HG02798 (cell line): ENCODE measurements at regions not wholly inside any gene's neighbourhood (a gene's known extent, or its start where the extent isn't known, plus 50 kb on each side); places are given as distances from the start of the nearest gene placed in this dataset.

Experiments
- ATAC-seq: cut with Tn5 transposase; IDR thresholded peaks from one replicate; pipeline ENCODE4 v1.9.1; 2021; ENCODE audit warnings: mild to moderate bottlenecking; ENCODE audit not compliant: unreplicated experiment, poor library complexity

DNA sequence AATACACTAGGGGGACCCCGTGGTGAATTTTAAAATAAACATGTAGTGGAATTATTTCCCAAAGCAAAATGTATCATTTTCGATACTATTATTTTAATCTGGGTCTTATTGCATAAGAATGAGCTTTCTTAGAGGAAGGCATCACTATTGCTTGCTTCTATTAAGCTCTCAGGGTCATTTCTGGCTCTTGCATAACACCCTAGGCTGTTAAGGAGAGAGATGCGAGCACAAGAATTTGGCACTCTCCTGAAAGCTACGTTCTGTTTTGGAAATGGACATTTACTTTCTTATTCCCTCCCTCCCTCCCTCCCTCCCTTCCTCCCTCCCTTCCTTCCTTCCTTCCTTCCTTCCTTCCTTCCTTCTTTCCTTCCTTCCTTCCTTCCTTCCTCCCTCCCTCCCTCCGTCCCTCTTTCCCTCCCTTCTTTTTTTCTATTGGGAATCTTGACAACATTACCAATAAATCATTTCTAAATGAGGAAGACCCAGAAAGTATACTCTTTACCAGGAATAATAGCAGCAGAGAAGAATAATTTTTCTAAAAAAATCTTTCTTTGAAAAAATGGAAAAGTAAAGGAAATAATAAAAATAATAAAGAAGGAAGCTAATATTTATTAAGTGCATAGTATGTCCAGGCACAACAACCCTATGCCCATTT lies 83.6 kb upstream of the BDNF start:
- ATAC-seq = no peak

DNA sequence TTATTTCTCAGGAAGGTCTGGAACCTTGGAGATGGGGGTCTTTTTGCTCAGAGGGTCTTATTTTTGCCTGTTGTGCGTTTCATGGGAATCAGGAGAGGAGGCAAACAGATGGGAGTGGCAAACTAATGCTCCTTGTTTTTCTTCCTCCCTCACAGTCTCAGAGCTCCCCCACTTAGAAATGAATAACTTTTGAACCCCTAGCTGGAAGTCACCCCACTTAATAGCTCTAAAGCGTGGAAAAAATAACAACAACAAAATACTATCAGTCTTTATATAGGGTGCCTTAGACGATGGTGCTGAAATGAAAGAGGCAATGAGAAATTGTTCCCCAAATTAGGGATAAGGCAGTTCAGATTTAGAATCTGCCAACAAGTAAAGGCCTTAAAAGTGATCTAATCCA lies 76.8 kb upstream of the BDNF start:
- ATAC-seq = no peak

DNA sequence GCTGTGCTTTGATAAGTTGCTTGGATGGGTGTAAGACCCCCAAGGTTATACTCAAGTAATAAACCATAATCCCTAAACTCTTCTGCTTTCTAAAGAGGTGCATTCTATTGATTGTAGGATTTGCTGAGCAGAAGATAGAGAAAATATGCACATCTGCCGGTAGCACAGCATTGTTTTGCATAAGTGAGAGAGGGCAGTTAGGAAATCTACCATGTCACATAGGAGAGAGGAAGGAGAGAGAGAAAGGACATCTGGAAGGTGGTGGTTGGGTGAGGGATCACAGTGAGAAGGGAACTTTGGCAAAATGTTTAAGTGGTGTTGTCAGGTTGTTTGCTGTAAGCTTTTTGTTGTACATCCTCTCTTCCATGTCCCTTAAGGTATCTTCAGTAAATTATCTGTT lies 73.6 kb upstream of the BDNF start:
- no peak for ATAC-seq

DNA sequence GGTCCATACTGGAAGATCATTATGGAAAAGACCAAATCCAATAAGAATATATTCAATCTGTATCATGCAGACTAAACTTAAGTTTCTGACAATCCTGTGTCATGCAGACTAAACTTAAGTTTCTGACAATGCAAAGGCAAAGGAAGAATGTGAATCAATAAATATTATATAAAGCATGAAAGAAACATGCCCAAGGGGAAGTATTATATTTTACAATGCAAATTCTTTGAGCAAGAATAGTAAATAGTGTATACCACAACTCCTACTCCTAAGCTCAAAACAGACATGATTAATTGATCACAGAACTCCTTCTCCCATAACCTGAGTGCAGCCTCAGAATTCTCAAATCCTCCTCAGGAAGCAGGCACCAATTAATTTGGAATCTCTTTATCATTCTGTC lies 71.3 kb upstream of the BDNF start:
- no peak for ATAC-seq

DNA sequence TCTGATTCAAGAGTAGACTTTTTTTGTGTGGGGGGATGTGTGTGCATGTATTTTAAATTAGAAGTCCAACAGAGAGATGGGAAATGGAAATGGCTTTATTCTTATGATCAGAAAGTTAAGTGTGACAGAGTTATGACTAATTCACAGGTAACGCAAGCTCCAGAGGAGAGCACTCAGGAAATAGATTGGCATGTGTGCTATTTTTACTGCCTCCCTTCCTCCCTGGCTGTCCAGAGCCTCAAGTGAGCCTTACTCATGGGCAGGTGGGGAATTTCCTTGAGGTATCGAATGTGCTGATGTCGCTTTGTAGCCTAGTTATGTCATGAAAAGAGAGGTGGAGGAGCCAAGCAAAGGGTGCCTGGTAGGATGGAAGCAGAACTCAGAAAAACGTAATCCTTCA lies 70.3 kb upstream of the BDNF start:
- ATAC-seq = no peak

DNA sequence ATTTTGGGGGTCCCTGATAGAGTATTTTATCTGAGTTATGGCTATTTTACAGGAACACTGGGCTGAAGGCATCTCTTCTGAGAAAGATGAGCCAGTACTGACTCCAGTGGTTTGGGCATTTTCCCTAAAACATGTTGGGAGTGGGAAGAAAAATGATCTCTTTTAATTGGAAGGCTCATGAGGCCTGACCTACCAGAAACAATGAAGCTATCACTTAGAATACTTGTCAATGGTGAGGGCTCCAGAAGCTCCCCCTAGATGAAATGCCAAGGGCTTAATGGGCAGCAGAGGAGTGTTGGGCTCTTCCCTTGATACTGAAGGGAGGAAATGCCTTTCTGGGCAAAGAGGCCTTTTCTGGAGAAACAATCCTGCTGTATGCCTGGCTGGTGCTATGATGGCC lies 63.5 kb upstream of the BDNF start:
- ATAC-seq = no peak

DNA sequence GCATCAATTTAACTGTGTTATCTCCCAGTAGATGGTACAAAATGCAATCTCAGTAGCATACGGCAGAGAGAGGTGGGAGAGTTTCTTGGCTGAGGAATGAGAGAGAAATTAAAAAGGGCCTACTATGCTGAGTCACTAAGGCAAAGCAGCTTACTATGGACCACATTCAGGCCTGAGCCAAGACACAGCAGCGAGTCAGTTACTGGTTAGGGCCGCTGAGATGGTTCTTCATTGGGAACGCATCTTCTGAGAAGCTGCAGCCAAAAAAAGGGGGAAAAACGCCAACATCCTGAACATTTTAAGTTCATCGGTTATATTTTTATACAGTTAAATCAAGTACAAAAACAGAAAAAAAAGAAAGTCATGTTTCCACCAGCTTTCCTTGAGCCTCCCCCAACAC lies 61.1 kb upstream of the BDNF start:
- no peak for ATAC-seq

DNA sequence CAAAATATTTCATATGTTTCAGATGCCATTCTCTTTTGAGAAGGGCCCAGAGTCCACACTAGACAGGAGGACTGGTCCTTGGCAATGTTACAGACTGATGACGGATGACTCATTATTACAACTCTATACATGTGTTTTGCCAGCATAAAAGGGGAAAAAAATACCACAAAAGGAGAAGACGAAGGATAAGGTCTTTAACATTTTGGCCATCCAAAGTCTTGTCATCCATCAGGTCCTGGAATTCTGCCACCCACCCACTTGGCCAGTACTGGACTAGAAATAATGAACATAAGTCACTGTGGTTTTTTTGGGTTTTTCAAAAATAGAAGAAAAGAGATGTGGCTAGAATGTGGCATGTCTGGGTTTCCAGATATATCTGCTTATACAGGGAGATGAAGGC lies 57.7 kb upstream of the BDNF start:
- no peak for ATAC-seq

DNA sequence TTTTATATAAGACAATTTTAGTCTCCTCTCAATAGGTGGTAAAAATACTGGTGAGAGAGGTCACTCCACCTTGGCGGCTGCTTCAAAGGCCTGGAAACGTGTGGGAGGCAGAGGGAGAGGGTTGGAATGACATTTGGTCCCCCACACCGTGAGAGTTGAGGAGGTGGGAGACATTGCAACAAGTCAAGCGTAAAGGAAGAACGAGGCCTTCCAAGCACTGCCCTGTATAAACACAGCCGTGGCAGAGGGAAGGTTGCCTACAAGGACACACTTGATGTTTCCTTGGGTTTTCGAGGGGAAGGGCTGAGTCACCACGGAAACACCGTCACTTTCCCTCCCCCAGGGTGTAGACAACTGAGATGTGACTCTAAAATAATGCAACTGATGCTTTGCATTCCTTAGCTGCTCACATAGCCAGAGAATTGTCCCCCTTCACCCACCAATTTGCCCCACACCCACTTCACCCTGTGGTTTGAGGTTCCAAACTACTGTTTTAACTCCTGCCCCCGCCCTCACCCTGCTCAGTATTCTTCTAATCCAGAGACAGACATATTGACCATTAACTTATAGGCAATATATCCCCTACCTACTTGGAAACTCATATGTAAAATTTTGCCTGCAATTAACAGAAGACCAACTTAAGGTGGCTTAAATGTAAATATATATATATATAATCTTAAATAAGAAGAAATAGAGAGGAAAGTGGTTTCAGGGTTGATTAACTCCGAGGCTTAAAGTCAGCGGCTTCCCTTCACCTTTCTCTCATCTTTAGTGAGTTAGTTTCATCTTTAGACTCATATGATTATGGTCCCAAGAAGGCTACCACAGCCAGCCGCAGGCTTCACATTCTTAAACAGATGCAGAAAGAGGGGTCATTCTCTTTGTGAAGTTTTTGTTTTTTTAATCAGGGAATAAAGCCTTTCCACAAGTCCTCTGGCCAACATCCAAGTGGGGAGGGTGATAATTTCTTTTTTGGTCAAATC lies 54.1 kb upstream of the BDNF start:
- ATAC-seq = peak; percentile 63
